ENCODE measurements at regions not wholly inside any gene's neighbourhood (a gene's known extent, or its start where the extent isn't known, plus 50 kb on each side); places are given as distances from the start of the nearest gene placed in this dataset.

DNA sequence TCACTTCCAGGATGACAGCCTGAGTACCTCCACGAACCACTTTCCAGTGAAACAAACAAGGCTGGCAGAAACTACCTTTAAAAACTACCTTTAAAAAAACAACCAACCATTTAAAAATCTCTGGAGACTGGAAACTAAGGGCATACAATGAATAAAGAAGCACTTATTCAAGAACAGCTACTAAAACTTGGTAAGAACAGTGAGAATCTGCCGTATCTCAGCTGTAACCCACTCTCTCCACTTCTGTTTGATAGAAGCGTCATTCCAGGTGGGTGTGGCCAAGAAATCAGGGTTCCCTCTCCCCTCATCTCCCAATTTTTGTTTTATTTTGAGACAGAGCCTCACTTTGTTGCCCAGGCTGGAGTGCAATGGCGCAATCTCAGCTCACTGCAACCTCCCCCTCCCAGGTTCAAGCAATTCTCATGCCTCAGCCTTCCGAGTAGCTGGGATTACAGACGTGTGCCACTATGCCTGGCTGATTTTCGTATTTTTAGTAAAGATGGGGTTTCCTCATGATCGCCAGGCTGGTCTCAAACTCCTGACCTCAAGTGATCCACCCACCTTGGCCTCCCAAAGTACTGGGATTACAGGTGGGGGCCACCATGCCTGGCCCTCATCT lies 158.8 kb upstream of the CHST15 start:
- ATAC-seq (no peak), DNase-seq (no peak)
- 84% methylated on average over 8 of the region's 8 CpGs for WGBS (ENCODE audit: insufficient coverage)
- Histone ChIP-seq H3K4me3 (ENCODE audit: low read length) (no peak overlapping the region), H3K4me1 (ENCODE audit: control insufficient read depth, insufficient read depth, low read length) (peaks cover 5% of the 10 kb centered on the region), H3K36me3 (ENCODE audit: control insufficient read depth, insufficient read depth, low read length) (no peaks in the 10 kb centered on the region), H3K27ac (ENCODE audit: low read length) (no peak overlapping the region), H3K27me3 (ENCODE audit: control insufficient read depth, insufficient read depth, low read length) (no peaks in the 10 kb centered on the region), H3K9me3 (ENCODE audit: control insufficient read depth, insufficient read depth, low read length) (no peaks in the 10 kb centered on the region)
- Mint-ChIP-seq H3K27me3 (ENCODE audit: low read depth in 2 of 2) (peaks cover 3 to 5% of the 10 kb centered on the region in 2 donors), H3K4me3 (no peak overlapping the region), H3K9me3 (no peaks in the 10 kb centered on the region), H3K27ac (no peak overlapping the region), H3K36me3 (no peaks in the 10 kb centered on the region), H3K4me1 (peaks cover 0 to 5% of the 10 kb centered on the region in 2 donors)
- intact Hi-C loops (cut with micrococcal nuclease) = no loop called here
- no peak for TF ChIP-seq CTCF (IDR thresholded peaks at IDR 0.05)

- TF ChIP-seq CTCF (IDR thresholded peaks at IDR 0.05) = no peak
- peaks cover 3 to 5% of the 10 kb centered on the region in 2 donors for H3K27me3 Mint-ChIP-seq (ENCODE audit: low read depth in 2 of 2)
- H3K9me3 Mint-ChIP-seq = no peaks in the 10 kb centered on the region
- no peaks in the 10 kb centered on the region for H3K9me3 ChIP-seq (ENCODE audit: control insufficient read depth, insufficient read depth, low read length)
- intact Hi-C loops (cut with micrococcal nuclease) = no loop called here
- H3K4me1 Mint-ChIP-seq = peaks cover 0 to 5% of the 10 kb centered on the region in 2 donors
- no peak overlapping the region for H3K27ac Mint-ChIP-seq
- H3K36me3 Mint-ChIP-seq = no peaks in the 10 kb centered on the region
- ATAC-seq = no peak
- WGBS (ENCODE audit: insufficient coverage) = 15% methylated on average over 4 of the region's 4 CpGs
- H3K4me3 ChIP-seq (ENCODE audit: low read length) = no peak overlapping the region
- DNase-seq = no peak
- no peak overlapping the region for H3K27ac ChIP-seq (ENCODE audit: low read length)
- no peaks in the 10 kb centered on the region for H3K36me3 ChIP-seq (ENCODE audit: control insufficient read depth, insufficient read depth, low read length)
- H3K4me1 ChIP-seq (ENCODE audit: control insufficient read depth, insufficient read depth, low read length) = peaks cover 5% of the 10 kb centered on the region
- H3K4me3 Mint-ChIP-seq = no peak overlapping the region
- H3K27me3 ChIP-seq (ENCODE audit: control insufficient read depth, insufficient read depth, low read length) = no peaks in the 10 kb centered on the region
Measured at GRCh38 chr10:124251317-124252065, 158.1 kb upstream of the CHST15 start.

DNA sequence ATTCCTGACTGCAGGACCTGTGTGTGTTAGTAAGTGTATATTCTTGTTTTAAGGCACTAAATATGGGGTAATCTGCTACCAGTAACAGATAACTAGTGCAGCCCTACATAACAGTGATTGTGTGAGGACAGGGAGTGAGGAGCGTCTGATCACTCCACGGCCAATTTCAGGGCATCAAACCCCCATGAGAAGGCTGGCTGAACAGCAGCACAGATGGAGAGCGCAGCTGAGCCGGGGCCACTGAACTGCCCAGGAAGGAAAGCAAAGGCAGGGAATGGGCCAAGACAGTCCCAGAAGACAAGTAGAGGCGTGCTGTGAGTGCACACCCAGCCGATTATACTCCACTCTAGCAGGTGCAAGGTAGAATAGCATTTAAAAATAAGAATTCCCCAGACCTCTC lies 157.1 kb upstream of the CHST15 start:
- Histone ChIP-seq H3K9me3 (ENCODE audit: control insufficient read depth, insufficient read depth, low read length) (no peaks in the 10 kb centered on the region), H3K27ac (ENCODE audit: low read length) (no peak overlapping the region), H3K36me3 (ENCODE audit: control insufficient read depth, insufficient read depth, low read length) (no peaks in the 10 kb centered on the region), H3K27me3 (ENCODE audit: control insufficient read depth, insufficient read depth, low read length) (no peaks in the 10 kb centered on the region), H3K4me1 (ENCODE audit: control insufficient read depth, insufficient read depth, low read length) (peaks cover 5% of the 10 kb centered on the region), H3K4me3 (ENCODE audit: low read length) (no peak overlapping the region)
- Mint-ChIP-seq H3K27ac (no peak overlapping the region), H3K4me3 (no peak overlapping the region), H3K36me3 (no peaks in the 10 kb centered on the region), H3K9me3 (no peaks in the 10 kb centered on the region), H3K4me1 (peaks cover 0 to 5% of the 10 kb centered on the region in 2 donors), H3K27me3 (ENCODE audit: low read depth in 2 of 2) (peaks cover 3 to 5% of the 10 kb centered on the region in 2 donors)
- no peak for ATAC-seq
- WGBS (ENCODE audit: insufficient coverage) = 79% methylated on average over 5 of the region's 6 CpGs
- no peak for DNase-seq
- TF ChIP-seq CTCF (IDR thresholded peaks at IDR 0.05) = no peak
- intact Hi-C loops (cut with micrococcal nuclease) = no loop called here
